Fibroblast of mammary gland (primary cell): ENCODE measurements at regions not wholly inside any gene's neighbourhood (a gene's known extent, or its start where the extent isn't known, plus 50 kb on each side); places are given as distances from the start of the nearest gene placed in this dataset.

Experiments
- DNase-seq: peaks from one replicate; pipeline ENCODE4 v3.0.0-alpha.2; 2010; ENCODE audit warnings: low read depth
- H3K4me3 ChIP-seq: 2 replicates; pipeline ENCODE4 v1.5.1; 2011; ENCODE audit warnings: low read depth, mild to moderate bottlenecking, low read length, moderate library complexity; ENCODE audit not compliant: control insufficient read depth
- TF ChIP-seq, protein P1 (sequence below): conservative IDR thresholded peaks from 2 replicates; pipeline ENCODE4 v1.5.1; 2011; ENCODE audit warnings: low read depth, low read length, inconsistent platforms; ENCODE audit not compliant: control insufficient read depth, insufficient read depth

DNA sequence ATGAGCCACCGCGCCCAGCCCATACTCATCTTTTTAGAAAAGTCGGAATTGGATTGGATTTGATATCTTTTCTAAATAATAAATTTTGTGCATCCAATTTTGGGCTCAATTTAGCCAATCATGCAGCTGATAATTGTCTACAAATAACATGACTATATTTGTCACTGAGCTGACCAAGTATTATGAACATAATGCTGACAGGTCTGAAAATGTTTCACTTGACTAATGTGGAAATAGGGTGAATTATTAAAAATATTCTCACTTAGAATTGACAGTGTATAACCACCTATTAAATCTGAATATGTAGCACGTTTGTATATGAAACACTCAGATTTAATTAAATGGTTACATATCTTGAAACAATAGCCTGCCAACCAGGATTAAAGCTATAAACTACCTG lies 657.2 kb upstream of the FSHR start:
- no peak overlapping the region for H3K4me3 ChIP-seq
- no peak for DNase-seq
- TF ChIP-seq, protein P1, sequence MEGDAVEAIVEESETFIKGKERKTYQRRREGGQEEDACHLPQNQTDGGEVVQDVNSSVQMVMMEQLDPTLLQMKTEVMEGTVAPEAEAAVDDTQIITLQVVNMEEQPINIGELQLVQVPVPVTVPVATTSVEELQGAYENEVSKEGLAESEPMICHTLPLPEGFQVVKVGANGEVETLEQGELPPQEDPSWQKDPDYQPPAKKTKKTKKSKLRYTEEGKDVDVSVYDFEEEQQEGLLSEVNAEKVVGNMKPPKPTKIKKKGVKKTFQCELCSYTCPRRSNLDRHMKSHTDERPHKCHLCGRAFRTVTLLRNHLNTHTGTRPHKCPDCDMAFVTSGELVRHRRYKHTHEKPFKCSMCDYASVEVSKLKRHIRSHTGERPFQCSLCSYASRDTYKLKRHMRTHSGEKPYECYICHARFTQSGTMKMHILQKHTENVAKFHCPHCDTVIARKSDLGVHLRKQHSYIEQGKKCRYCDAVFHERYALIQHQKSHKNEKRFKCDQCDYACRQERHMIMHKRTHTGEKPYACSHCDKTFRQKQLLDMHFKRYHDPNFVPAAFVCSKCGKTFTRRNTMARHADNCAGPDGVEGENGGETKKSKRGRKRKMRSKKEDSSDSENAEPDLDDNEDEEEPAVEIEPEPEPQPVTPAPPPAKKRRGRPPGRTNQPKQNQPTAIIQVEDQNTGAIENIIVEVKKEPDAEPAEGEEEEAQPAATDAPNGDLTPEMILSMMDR = no peak

DNA sequence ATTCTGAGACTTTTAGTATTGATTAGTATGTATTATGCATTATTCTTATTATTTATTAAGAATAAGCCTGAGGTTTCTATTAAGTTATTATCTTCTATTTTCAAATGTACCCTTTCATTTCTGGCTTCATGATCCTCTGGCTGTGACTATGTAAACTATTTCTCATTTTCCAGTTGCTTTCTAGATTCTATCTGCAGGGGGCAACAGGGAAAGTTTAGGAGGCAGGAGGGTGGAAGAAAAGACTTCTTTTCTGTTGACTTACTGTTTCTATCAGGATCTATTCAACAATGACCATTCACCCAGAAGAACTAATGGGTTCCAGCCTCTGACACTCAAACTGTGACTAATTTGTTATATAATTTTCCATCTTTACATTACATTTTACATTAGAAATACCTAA lies 653.4 kb upstream of the FSHR start:
- TF ChIP-seq, protein P1 = no peak
- H3K4me3 ChIP-seq = no peak overlapping the region
- no peak for DNase-seq

DNA sequence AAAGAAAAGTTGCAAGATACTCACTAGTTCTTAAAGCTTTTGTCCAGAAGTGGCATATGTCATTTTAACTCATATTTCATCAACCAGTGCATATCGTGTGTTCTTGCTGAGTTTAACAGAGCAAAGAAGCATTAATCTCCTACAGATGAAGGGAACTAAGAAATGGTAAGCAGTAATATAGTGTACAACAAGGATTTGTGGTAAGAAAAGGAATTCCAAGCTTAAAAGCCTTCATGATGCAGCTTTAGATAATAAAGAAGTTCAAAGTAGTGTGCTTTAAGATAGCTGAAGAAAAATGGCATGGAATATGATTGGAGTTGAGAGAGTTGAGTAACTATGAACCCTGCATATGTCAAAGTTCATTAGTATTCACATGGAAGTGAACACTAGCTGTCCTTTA lies 649.8 kb upstream of the FSHR start:
- no peak overlapping the region for H3K4me3 ChIP-seq
- TF ChIP-seq, protein P1 = no peak
- DNase-seq = no peak

DNA sequence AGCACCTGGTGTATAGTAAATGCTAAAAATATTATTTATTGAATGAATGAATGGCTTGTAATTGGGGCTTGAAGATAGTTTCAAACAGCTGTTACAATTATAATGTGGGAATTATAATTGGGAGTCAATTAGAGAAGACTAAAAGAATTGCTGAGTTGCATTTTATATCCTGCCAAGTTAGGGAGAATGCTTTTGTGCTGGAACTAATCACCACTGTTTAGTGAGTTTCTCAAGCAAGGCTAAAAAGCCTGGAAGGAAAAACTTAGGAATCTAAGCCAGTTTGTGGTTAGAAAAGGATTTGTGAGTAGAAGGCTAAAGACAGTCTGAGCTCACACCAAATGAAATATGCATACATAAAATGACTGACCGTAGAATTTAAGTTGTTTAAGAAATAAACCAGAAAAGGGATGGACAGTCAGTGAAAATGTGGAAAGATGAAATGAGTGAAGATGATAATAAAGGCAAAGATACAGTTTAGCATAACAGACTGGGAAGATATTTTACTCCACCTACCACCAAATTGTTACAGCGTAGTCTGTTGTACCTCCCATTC lies 647.7 kb upstream of the FSHR start:
- no peak for DNase-seq
- TF ChIP-seq, protein P1 = no peak
- H3K4me3 ChIP-seq = no peak overlapping the region

DNA sequence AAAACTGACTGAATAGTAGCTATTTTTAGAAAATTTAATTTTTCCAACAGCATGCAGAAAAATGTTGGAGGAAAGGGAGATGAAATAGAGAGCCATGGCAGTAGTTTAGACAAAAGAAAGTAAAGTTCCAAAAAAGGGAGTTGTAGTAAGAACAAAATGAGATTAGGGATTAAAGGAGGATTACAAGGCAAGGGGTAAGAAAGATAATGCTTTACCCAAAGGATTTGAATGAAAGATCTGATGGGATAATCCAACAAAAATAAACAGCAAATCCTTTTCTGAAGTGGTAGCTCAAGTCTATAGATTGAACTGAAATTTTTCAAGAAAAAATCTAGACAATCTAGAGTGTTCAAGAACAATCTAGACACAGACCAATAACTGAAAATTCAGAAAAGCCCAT lies 644.3 kb upstream of the FSHR start:
- TF ChIP-seq, protein P1 = no peak
- H3K4me3 ChIP-seq = no peak overlapping the region
- DNase-seq = no peak

DNA sequence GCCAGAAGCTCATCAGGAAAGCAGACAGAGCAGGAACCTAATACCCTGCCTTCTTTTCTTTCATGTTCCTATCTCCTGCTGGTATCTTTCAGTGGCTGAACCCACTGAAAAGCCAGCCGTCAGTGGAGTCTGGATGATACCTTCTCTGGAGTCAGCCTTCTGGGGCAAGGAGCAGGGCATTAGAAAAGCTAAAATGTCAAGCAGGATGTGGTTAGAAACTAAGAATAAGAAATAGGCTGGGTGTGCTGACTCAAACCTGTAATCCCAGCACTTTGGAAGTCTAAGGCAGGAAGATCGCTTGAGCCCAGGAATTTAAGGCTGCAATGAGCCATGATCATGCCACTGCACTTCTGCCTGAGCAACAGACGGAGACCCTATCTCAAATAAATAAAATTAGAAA lies 642.0 kb upstream of the FSHR start:
- H3K4me3 ChIP-seq = no peak overlapping the region
- DNase-seq = no peak
- TF ChIP-seq, protein P1 = no peak

DNA sequence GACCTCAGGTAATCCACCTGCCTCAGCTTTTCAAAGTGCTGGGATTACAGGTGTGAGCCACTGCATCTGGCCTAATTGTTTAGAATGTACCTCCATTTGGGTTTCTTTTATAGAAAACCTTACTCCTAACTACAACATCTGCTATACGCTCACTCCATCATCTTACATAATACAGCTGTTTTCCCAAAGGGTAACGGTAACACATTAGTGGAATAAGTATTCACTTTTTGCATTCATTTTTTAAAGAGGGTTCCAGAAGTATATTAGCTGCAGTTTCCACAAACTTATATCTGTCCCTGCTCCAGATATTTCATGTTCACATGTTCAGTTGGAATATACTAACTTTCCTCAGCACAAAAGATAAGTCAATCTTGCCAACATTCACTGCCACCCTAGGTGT lies 640.1 kb upstream of the FSHR start:
- TF ChIP-seq, protein P1 = no peak
- no peak for DNase-seq
- no peak overlapping the region for H3K4me3 ChIP-seq
